GM12878 (cell line): ENCODE measurements at regions not wholly inside any gene's neighbourhood (a gene's known extent, or its start where the extent isn't known, plus 50 kb on each side); places are given as distances from the start of the nearest gene placed in this dataset.

Experiments
- ATAC-seq: fragments of 200-7000 bp; cut with Tn5 transposase; 3 replicates; pipeline ENCODE4 v1.9.1; 2020; ENCODE audit warnings: mild to moderate bottlenecking, moderate library complexity
- BruUV-seq: library from RNA; stranded (reverse); fragments of 400-500 nt; replicated peaks from 2 replicates; lab custom pipeline; 2021; lab: Mats Ljungman, UMichigan
- CTCF ChIA-PET: fragments of 300-600 bp; sonication (Branson Sonifier 250); formaldehyde crosslinking; extraction: SDS; loops from one replicate; lab custom pipeline; 2021; ENCODE audit warnings: inconsistent platforms; lab: Yijun Ruan, JAX
- POLR2A ChIA-PET: fragments of 350-600 bp; formaldehyde crosslinking; extraction: SDS; loops from one replicate; lab custom pipeline; 2021; ENCODE audit warnings: inconsistent platforms; lab: Charles Lee
- RAD21 ChIA-PET: fragments of 300-600 bp; sonication (Branson Sonifier 250); formaldehyde crosslinking; loops from one replicate; lab custom pipeline; 2023; ENCODE audit warnings: antibody characterized with exemption; ENCODE audit not compliant: unreplicated experiment; lab: Charles Lee
- SMC1A ChIA-PET: fragments of 300-600 bp; sonication (Branson Sonifier 250); formaldehyde crosslinking; loops from one replicate; lab custom pipeline; 2023; ENCODE audit not compliant: unreplicated experiment, uncharacterized antibody; lab: Charles Lee
- DNase-seq: peaks from one replicate; pipeline ENCODE4 v3.0.0-alpha.2; 2011; ENCODE audit warnings: low read depth, low spot score
- FAIRE-seq: peaks from 3 replicates; lab custom pipeline; 2011; peaks lifted over from hg19 to GRCh38; lab: Jason Lieb, UNC
- H2AFZ ChIP-seq: 2 replicates; pipeline ENCODE4 v1.6.0; 2011; ENCODE audit warnings: low read depth, low read length, control low read depth; ENCODE audit not compliant: control insufficient read depth
- H3K27ac ChIP-seq: 2 replicates; pipeline ENCODE4 v1.5.1; 2011; ENCODE audit warnings: control low read depth; ENCODE audit not compliant: control insufficient read depth, insufficient read depth
- H3K27me3 ChIP-seq, 2 experiments: replicated peaks in 1 of 2; 2 replicates each; pipeline versions ENCODE4 v1.6.0 to v1.6.1; 2011; ENCODE audit warnings: low read length in 1 of 2; ENCODE audit not compliant: control insufficient read depth in 2 of 2, insufficient read depth in 2 of 2
- H3K36me3 ChIP-seq, 2 experiments: 2 replicates each; pipeline ENCODE4 v1.5.1; 2011; ENCODE audit warnings: low read length in 1 of 2; ENCODE audit not compliant: control insufficient read depth in 2 of 2, insufficient read depth in 2 of 2
- H3K4me1 ChIP-seq: 2 replicates; pipeline ENCODE4 v1.6.1; 2011; ENCODE audit warnings: mild to moderate bottlenecking, low read length, moderate library complexity, mixed read lengths; ENCODE audit not compliant: control insufficient read depth, insufficient read depth
- H3K4me2 ChIP-seq: 2 replicates; pipeline ENCODE4 v1.6.0; 2011; ENCODE audit warnings: control low read depth; ENCODE audit not compliant: control insufficient read depth, insufficient read depth
- H3K4me3 ChIP-seq: fragments of 200-600 bp; sonication (generic); 2 replicates; pipeline ENCODE4 v1.5.1; 2016
- H3K79me2 ChIP-seq: 2 replicates; pipeline ENCODE4 v1.6.0; 2011; ENCODE audit warnings: low read length; ENCODE audit not compliant: control insufficient read depth, insufficient read depth
- H3K9ac ChIP-seq: 2 replicates; pipeline ENCODE4 v1.8.0; 2011; ENCODE audit warnings: low read length, control low read depth, mixed read lengths; ENCODE audit not compliant: control insufficient read depth, insufficient read depth
- H3K9me3 ChIP-seq: replicated peaks from 3 replicates; pipeline ENCODE4 v1.5.1; 2011; ENCODE audit warnings: mild to moderate bottlenecking, low read length; ENCODE audit not compliant: control insufficient read depth, insufficient read depth
- H4K20me1 ChIP-seq: 2 replicates; pipeline ENCODE4 v1.6.0; 2011; ENCODE audit not compliant: control insufficient read depth, insufficient read depth
- FOS ChIP-seq: IDR thresholded peaks from 3 replicates; pipeline ENCODE4 v1.6.1; 2011; ENCODE audit warnings: borderline replicate concordance; ENCODE audit not compliant: insufficient read length; ENCODE audit errors: extremely low read depth
- MEF2A ChIP-seq: IDR thresholded peaks from 2 replicates; pipeline ENCODE4 v1.6.1; 2011; ENCODE audit warnings: low read depth, mild to moderate bottlenecking, low read length, moderate library complexity; ENCODE audit not compliant: insufficient read depth
- NRF1 ChIP-seq: conservative IDR thresholded peaks from 2 replicates; pipeline ENCODE4 v1.6.1; 2011; ENCODE audit warnings: mild to moderate bottlenecking, low read depth, low read length, improper control_type of control experiment
- RELB ChIP-seq: fragments of 450-650 bp; IDR thresholded peaks from 2 replicates; pipeline ENCODE4 v1.6.1; 2017; ENCODE audit warnings: low read depth, mild to moderate bottlenecking, moderate library complexity
- STAT3 ChIP-seq: IDR thresholded peaks from 2 replicates; pipeline ENCODE4 v1.6.1; 2011; ENCODE audit warnings: low read depth, low read length, improper control_type of control experiment
- WGBS: methylation state at CpG from one replicate; pipeline ENCODE4 v1.1.6; 2016; ENCODE audit warnings: low lambda C conversion rate; ENCODE audit not compliant: insufficient replicate concordance, insufficient coverage; ENCODE audit errors: missing lambda C conversion rate; 5-methylcytosine and 5-hydroxymethylcytosine counted together
- in situ Hi-C: fragments of 300-500 bp; cut with MboI; formaldehyde crosslinking; loops from 9 replicates; pipeline ENCODE4 v1.14.3; 2018; ENCODE audit warnings: mixed read lengths
- intact Hi-C: fragments of 100-400 bp; cut with micrococcal nuclease; formaldehyde crosslinking; loops from one replicate; pipeline ENCODE4 v1.14.2; 2022; ENCODE audit not compliant: unreplicated experiment

DNA sequence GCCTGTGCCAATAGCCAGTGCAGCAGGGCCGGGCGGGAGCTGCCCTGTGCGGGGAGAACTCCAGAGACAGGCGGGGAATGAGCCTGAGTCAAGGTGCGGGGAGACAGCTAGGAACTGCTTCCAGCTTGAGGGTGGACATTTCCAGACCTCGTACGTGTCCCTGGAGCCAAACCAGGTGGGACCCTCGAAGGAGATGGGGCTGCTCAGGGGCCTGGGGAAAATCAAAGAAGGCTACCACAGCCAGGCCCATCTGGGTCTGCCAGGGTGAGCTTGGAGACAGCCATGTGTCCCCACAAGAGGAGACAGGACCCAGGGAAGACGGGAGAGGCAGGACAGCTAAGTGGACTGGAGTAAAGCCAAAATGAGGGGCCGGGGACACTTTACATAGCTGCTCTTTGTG is 504.9 kb upstream of the MGMT start:
- no peak for ATAC-seq
- in situ Hi-C loops (no loop called here), intact Hi-C loops (no loop called here)
- RAD21 ChIA-PET = no interaction called here
- H3K9me3 ChIP-seq = no peaks in the 10 kb centered on the region
- no peak overlapping the region for H3K4me2 ChIP-seq
- no peak overlapping the region for H3K27ac ChIP-seq
- TF ChIP-seq RELB = no peak
- TF ChIP-seq MEF2A = no peak
- TF ChIP-seq STAT3 = no peak
- no peak for TF ChIP-seq NRF1
- no peak for TF ChIP-seq FOS
- H3K27me3 ChIP-seq = no peaks in the 10 kb centered on the region
- H4K20me1 ChIP-seq = no peaks in the 10 kb centered on the region
- DNase-seq = no peak
- WGBS = 38% methylated on average over 10 of the region's 10 CpGs
- H3K4me1 ChIP-seq = no peaks in the 10 kb centered on the region
- no peak overlapping the region for H2AFZ ChIP-seq
- H3K36me3 ChIP-seq = no peaks in the 10 kb centered on the region
- SMC1A ChIA-PET = no interaction called here
- FAIRE-seq = no peak
- H3K4me3 ChIP-seq = no peak overlapping the region
- H3K79me2 ChIP-seq = no peaks in the 10 kb centered on the region
- no TSS peak for BruUV-seq
- no peak overlapping the region for H3K9ac ChIP-seq
- POLR2A ChIA-PET = no interaction called here
- CTCF ChIA-PET = no interaction called here
